ENCODE measurements at regions not wholly inside any gene's neighbourhood (a gene's known extent, or its start where the extent isn't known, plus 50 kb on each side); places are given as distances from the start of the nearest gene placed in this dataset.

DNA sequence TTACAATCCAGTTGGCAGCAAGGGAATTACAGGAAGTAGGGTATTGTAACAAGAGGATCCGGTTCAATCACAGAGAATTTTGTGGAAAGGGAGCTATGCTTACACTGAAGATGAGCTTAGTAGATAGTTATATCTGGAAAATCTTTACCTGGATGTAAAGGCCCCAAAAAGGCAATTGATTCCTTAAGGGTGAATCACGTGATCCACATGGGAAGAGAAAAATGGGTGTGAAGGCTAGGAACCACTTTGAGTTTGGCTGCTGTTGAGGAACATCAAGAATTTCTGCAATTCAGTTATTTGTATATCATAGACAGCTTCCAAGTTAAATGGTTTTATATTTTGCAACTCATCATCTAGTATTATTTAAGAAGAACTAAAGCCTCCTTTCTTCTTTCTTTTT, 194.0 kb upstream of the ARHGAP24 start:
- Histone ChIP-seq H3K27ac (no peak overlapping the region), H3K36me3 (no peaks in the 10 kb centered on the region), H3K27me3 (no peaks in the 10 kb centered on the region), H3K4me3 (no peak overlapping the region), H3K9me3 (no peaks in the 10 kb centered on the region), H3K4me1 (no peaks in the 10 kb centered on the region)
- no peak for DNase-seq
- TF ChIP-seq CTCF (IDR thresholded peaks at IDR 0.05) (no peak), POLR2A (IDR thresholded peaks at IDR 0.05) (no peak)

GRCh38 chr4:85291226-85291625, 183.7 kb upstream of the ARHGAP24 start:
- Histone ChIP-seq H3K9me3 (no peaks in the 10 kb centered on the region), H3K27me3 (no peaks in the 10 kb centered on the region), H3K4me1 (no peaks in the 10 kb centered on the region), H3K36me3 (no peaks in the 10 kb centered on the region), H3K4me3 (no peak overlapping the region), H3K27ac (no peak overlapping the region)
- TF ChIP-seq POLR2A (IDR thresholded peaks at IDR 0.05) (no peak), CTCF (IDR thresholded peaks at IDR 0.05) (no peak)
- no peak for DNase-seq

DNA sequence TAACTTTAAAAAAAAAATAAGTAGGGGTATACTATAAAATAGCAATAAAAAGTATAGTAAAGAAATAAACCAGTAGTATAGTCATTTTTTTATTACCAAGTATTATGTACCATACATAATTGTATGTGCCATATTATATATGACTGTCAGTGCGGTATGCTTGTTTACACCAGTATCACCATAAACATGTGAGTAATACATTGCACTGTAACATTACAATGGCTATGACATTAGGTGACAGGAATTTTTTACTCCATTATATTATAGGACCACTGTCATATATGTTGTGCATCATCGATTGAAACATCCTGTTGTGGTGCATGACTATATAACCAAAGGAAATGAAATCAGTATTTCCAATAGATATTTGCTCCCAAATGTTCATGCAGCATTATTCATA, 176.9 kb upstream of the ARHGAP24 start:
- no peaks in the 10 kb centered on the region for H3K9me3 ChIP-seq
- no peaks in the 10 kb centered on the region for H3K4me1 ChIP-seq
- no peak for TF ChIP-seq CTCF (IDR thresholded peaks at IDR 0.05)
- no peak for TF ChIP-seq POLR2A (IDR thresholded peaks at IDR 0.05)
- no peak overlapping the region for H3K27ac ChIP-seq
- no peaks in the 10 kb centered on the region for H3K27me3 ChIP-seq
- H3K4me3 ChIP-seq = no peak overlapping the region
- no peaks in the 10 kb centered on the region for H3K36me3 ChIP-seq
- no peak for DNase-seq

GRCh38 chr4:85302193-85302736, 172.7 kb upstream of the ARHGAP24 start:
- TF ChIP-seq CTCF (IDR thresholded peaks at IDR 0.05) = no peak
- TF ChIP-seq POLR2A (IDR thresholded peaks at IDR 0.05) = no peak
- Histone ChIP-seq H3K4me3 (no peak overlapping the region), H3K36me3 (no peaks in the 10 kb centered on the region), H3K27me3 (no peaks in the 10 kb centered on the region), H3K27ac (no peak overlapping the region), H3K9me3 (no peaks in the 10 kb centered on the region), H3K4me1 (no peaks in the 10 kb centered on the region)
- no peak for DNase-seq

GRCh38 chr4:85302756-85303155, 172.2 kb upstream of the ARHGAP24 start:
- H3K27me3 ChIP-seq = no peaks in the 10 kb centered on the region
- DNase-seq = no peak
- H3K27ac ChIP-seq = no peak overlapping the region
- H3K36me3 ChIP-seq = no peaks in the 10 kb centered on the region
- H3K4me3 ChIP-seq = no peak overlapping the region
- TF ChIP-seq CTCF (IDR thresholded peaks at IDR 0.05) (no peak), POLR2A (IDR thresholded peaks at IDR 0.05) (no peak)
- H3K9me3 ChIP-seq = no peaks in the 10 kb centered on the region
- H3K4me1 ChIP-seq = no peaks in the 10 kb centered on the region

DNA sequence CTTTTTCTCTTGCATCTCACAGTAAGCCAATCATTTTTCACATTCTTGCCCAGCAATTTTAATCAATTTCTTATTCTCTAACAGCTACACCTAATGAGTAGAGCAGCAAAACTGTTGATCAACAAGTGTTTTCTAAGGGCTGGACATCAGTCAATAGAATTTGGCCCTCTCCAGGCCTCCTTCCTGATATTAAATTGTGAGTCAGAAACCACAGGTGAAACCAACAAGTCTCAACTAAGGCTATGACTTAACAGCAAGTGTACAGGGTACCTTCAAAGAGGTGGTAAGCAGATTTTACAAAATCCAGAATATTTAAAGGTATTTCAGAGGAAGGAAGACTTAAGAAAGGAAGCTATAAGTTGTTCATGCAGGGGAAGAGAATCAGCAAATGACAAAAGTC, 156.5 kb upstream of the ARHGAP24 start:
- Histone ChIP-seq H3K9me3 (no peaks in the 10 kb centered on the region), H3K4me3 (no peak overlapping the region), H3K27ac (no peak overlapping the region), H3K36me3 (no peaks in the 10 kb centered on the region), H3K27me3 (no peaks in the 10 kb centered on the region), H3K4me1 (no peaks in the 10 kb centered on the region)
- TF ChIP-seq CTCF (IDR thresholded peaks at IDR 0.05) (no peak), POLR2A (IDR thresholded peaks at IDR 0.05) (no peak)
- DNase-seq = no peak
